ENCODE measurements at regions not wholly inside any gene's neighbourhood (a gene's known extent, or its start where the extent isn't known, plus 50 kb on each side); places are given as distances from the start of the nearest gene placed in this dataset.

DNA sequence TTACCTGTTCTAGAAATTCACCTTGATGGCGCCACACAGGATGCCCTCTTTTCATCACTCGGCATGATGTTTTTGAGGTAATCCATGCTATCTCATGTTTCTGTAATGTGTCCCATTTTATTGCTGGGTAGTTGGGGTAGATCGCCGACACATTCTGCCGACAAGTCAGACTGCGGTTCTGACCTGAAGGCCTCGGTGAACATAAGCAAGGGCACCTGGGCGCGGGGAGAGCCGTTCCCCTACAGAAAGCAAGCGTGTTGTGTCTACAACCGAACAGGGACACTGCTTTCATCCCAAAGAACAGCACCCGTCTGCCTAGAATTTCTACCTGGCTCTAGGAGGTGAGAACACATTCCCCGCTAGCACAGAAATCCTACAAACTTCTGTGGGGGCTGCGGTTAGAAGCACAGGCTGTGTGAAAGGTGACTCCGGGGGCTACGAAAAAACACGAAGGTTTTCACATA is 149.2 kb downstream of the PPIAL4G start:
- TF ChIP-seq, protein P1, sequence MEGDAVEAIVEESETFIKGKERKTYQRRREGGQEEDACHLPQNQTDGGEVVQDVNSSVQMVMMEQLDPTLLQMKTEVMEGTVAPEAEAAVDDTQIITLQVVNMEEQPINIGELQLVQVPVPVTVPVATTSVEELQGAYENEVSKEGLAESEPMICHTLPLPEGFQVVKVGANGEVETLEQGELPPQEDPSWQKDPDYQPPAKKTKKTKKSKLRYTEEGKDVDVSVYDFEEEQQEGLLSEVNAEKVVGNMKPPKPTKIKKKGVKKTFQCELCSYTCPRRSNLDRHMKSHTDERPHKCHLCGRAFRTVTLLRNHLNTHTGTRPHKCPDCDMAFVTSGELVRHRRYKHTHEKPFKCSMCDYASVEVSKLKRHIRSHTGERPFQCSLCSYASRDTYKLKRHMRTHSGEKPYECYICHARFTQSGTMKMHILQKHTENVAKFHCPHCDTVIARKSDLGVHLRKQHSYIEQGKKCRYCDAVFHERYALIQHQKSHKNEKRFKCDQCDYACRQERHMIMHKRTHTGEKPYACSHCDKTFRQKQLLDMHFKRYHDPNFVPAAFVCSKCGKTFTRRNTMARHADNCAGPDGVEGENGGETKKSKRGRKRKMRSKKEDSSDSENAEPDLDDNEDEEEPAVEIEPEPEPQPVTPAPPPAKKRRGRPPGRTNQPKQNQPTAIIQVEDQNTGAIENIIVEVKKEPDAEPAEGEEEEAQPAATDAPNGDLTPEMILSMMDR (conservative IDR thresholded peaks at IDR 0.05) = no peak; the same call in 1 of the 2 replicates
- no peak for TF ChIP-seq ZFX (IDR thresholded peaks at IDR 0.05)

All from C4-2B (cell line).